NAMALWA (cell line): ENCODE measurements at regions not wholly inside any gene's neighbourhood (a gene's known extent, or its start where the extent isn't known, plus 50 kb on each side); places are given as distances from the start of the nearest gene placed in this dataset.
"Not testable (repeated sequence)": the region's sequence is repeated elsewhere in the genome, so short reads cannot be mapped to it uniquely, and the experiment has no call there.

Experiments
- DNase-seq: peaks from one replicate; pipeline ENCODE4 v3.0.0-alpha.2; 2015; ENCODE audit warnings: low spot score

DNA sequence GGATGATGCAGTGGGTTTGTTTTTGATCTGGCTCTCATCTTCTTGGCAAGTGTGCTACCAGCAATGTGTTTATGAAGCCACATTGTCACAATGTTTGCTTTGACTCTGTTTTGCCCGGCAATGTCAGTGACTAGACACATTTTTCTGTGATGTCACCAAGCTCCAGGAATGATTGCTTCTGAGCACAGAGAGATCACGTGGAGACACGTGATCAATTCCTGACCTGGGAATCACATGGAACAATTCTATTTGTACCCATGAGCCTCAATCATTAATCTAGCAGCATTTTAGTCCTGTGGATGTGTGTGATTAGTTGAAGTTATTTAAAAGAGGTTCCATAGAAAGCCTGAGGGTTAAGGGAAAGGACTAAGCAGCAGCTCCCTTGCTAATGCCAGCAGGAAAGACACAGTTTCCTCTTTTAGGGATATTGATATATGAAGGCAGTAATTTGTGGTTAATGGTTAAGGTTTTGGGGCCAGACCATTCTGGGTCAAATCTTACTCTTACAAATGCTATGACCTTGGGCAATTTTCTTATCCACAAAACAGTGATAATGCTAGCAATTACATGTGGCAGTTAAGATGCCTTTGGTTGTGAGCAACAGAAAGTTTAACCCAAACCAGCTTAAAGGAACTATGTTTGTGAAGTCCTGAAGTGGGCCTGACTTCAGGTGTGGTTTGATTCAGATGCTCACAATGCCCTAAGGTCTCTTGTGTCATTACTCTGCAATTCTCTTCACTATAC is 59.0 kb downstream of the FASLG start:
- no peak for DNase-seq

DNA sequence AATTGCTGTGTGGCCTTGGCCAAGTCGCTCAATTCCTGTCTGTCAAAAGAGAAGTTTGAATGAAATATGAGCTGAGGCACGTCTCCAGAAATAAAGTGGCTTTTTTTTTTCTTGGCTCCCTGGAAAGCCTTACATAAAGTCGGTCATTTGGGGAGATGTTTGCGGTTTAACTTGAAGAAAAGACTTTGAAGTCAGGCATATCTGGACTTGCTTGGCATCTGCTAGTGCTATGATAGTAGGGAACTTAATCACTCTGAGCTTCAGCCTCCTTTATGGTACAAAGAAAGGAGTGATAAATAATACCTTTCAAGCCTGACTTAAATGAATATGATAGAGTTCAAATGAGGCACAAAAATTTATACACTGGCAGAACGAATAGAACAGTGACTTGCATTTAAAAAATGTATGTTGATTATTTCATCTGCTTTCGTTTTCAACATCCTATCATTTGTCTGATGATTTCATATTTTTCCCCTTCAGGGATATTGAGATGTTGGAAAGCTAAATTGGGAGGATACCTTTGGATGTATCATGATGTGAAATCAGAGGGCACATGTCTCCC is 60.2 kb downstream of the FASLG start:
- no peak for DNase-seq

DNA sequence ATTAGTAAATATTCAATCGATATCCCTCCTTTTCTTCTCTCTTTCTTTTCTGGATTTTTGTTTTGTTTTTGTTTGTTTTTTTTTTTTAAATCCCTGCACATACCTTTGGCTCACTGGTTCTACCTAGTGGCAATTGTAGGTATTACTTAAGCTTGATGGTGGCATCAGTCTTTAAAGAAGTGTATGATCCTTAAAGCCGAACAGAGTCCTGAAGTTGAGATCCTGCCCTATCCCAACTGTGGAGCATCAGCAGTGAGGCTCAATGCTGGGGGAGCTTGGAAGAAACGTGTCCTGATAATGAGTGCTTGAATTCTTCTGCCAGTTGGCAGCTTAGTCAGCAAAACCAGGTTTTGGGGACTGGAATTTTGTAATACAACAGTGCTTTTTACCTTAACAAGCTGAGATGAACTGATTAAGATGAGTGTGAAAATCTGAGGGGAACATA is 60.8 kb downstream of the FASLG start:
- peak; percentile 78 for DNase-seq

DNA sequence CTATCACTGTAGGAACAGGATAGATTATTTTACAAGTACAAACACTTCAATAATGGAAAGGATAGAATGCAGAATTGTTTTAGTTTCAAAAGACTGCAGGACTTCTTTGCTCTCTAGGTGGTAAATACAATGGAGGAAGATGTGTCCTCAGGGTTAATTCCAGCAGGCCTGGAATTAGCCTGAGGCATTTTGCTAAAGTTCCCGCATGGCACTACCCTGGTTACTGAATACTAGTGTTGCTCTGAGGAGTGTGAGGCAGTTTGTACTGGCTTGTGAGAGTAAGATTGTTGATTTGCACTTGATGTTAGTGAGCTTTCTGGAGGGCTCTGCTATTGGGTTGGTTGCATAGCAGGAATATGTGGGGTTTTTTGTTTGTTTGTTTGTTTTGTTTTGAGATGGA is 61.4 kb downstream of the FASLG start:
- no peak for DNase-seq

DNA sequence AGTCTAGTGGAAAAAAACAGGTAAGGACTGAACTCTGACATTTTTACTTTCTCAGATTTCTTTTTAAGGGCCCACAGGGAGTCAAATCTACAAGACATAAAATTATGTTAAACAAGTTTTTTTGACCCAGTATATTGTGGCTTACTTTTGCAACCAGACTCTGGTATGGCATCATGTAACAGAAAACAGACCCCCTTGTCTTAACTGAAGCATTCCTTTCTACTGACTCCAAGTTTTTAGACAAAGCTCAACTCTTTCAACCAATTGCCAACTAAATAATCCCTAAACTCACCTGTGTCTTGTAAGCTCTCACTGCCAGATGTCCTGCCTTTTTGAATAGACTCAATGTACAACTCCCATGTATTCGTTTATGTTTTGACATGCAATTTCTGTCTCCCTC is 64.3 kb downstream of the FASLG start:
- no peak for DNase-seq

DNA sequence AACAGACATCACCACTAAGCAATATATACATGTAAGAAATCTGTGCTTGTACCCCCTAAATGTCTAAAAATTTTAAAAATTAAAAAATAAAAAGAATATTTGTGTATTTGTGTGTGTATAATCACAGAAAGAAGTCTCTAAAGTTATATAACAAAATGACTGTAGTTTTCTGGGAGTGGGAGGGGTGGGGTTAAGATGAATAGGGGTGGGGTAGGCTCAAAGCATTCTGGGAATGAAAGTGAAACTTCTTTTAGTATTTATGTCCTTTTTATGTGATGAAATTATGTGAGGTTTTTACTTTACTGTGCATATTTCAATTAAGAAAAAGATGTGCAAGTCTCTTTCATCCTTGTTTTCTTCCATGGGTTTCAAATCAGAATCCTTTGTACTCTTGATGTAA is 65.3 kb downstream of the FASLG start:
- peak; percentile 34 for DNase-seq

DNA sequence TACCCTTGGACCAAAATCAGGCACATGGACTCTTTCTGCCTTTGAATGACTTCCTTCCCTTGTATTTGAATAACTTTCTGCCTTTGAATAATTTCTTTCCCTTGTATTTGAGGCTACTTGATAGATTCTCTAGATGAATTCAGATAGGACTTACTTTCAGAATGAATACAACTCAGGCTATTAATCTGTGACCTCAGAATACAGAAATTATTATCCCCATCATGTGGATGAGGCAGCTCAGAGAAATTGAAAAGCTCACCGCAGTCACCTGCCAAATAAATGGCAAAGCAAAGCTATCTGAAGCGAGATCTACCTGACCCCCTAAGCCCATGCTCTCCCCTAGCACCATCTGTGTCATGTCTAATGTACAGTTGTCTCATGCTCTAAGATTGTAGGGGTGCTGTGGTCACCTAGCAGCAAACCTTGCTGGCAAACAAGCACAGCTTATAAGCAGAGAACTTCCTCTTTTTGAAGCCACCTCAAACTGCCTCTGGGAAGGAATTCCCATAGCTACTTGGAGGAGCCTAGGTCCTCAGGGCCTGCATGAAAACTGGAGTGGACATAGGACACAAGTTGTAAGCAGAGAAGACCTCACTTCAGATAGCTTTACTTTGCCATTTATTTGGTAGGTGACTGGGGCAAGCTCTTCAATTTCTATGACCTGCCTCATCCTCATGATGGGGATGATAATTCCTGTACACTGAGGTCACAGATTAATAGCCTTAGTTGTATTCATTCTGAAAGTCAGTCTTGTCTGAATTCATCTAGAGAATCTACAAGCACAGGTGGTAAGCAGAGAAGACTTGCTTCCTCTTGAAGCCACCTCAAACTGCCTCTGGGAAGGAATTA is 66.1 kb downstream of the FASLG start:
- peak; percentile 52 for DNase-seq

DNA sequence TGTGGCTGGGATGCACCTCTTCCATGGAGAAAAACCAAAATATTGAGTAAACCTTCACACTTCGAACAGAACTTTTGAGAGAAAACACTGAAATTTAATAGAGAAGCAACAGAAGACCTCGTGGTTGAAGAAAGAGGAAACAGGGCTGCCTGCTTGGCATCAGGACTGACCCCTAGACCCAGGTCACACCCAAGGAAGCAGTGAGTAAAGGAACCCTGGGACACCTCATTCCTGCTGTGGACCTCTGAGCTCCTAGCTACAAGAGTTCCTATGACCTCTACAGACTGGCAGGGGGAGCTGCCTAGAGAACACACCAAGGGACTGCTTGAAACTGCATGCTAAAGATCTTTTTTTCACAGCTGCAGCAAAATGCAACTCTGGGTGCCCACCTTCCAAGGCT is 67.8 kb downstream of the FASLG start:
- DNase-seq, result no peak

DNA sequence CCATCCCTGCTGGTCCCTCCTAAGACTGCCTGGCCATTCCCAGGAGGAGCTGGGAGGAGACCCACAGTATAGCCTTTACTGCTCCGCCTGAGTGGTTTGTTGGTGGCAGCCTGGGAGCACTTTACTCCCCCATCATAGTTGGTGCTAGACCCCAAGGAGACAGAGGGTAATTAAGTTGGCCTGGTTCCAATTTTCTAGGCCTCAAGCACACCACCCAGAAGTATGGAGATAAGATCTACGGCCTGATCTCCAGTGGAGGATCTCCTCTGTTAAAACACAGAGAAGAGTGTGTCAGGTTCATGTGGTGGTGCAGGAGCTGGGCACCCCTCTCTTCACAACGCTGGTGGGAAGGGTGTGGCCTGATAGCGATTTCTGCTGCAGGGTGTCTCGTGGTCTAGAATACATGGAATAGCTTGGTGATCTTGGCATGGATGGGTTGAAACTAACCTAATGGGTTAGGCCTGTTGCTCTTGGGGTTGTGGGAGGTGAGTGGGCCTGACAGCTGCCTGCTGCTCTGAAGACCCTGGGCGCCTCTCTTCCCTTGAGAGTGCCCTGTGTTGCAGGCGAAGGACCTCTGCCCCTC is 68.5 kb downstream of the FASLG start:
- DNase-seq, result no peak

DNA sequence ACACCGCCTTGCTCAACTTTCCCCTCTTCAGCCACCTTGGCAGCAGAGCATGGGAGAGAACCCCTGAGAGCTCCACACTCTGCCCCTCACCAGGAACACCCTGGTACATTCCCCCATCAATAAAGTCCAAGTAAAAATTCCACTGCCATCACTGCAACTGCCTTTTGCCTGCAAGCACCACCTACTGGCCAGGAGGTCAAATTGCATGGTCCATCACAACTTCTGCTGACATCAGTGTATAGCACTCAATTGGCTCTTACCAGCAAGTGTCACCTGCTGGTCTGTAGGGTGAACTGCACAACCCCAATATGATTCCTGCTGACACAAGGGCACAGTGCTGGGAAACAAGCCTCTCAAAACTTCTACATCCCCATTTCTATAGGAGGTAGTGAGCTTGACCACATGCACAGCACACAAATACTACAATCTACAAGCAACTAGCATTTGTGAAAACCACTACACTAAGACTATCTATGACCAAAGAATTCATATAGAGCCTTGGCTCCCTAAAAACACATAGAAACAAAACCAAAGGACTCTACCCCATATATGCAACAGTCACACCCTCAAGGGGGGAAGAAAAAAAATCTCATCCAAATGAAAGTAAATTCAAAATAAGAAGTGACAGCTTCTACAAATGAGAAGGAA is 69.2 kb downstream of the FASLG start:
- DNase-seq, result peak; percentile 93

DNA sequence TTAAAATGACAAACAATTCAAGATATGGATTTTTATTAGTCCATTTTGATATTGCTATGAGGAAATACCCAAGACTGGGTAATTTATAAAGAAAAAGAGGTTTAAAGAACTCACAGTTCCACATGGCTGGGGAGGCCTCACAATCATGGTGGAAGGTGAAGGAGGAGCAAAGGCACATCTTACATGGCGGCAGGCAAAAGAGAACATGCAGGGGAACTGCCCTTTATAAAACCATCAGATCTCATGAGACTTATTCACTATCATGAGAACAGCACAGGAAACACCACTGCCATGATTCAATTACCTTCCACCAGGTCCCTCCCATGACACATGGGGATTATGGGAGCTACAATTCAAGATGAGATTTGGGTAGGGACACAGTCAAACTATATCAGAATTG is 69.8 kb downstream of the FASLG start:
- DNase-seq, result not testable (repeated sequence)

DNA sequence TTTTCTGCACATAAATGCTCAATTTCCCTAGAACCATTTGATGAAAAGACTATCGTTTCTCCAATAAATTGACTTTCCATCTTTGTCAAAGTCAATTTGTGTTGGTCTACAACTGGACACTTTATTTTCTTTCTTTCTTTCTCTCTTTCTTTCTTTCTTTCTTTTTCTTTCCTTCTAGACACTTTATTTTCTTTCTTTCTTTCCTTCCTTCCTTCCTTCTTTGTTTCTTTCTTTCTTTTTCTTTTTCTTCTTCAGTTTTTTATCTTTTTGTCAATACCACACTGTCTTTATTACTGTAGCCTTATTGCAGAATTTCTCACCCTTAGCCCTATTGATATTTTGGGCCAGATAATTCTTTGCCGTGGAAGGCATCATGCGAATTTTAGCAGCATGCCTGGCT is 73.5 kb downstream of the FASLG start:
- DNase-seq, result no peak

DNA sequence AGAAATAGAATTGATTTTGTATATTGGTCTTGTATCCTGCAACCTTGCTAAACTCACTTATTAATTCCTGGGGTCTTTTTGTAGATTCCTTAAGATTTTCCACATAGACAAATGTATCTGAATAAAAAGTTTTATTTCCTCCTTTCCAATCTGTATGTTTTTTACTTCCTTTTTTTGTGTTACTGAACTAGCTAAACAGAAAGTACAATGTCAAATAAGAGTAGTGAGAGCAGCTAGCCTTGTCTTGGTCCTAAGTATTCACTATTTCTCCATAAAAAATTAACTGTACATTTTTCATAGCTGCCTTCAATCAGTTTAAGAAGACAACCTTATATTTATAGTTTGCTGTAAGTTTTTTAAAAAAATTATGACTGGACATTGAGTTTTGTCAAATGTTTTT is 74.9 kb downstream of the FASLG start:
- DNase-seq, result no peak

DNA sequence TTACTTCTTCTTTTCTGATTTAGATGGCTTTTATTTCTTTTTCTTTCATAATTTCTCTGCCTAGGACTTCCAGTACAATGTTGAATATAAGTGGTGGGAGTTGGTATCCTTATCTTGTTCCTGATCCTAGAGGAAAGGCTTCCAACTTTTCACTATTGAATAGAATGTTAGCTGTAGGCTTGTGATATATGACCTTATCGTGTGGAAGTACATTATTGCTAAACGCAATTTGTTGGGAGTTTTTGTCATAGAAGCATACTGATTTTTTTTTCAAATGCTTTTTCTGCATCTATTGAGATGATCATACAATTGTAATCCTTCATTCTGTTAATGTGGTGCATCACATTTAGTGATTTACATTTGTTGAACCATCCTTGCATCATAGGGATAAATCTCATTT is 79.5 kb downstream of the FASLG start:
- DNase-seq, result no peak

DNA sequence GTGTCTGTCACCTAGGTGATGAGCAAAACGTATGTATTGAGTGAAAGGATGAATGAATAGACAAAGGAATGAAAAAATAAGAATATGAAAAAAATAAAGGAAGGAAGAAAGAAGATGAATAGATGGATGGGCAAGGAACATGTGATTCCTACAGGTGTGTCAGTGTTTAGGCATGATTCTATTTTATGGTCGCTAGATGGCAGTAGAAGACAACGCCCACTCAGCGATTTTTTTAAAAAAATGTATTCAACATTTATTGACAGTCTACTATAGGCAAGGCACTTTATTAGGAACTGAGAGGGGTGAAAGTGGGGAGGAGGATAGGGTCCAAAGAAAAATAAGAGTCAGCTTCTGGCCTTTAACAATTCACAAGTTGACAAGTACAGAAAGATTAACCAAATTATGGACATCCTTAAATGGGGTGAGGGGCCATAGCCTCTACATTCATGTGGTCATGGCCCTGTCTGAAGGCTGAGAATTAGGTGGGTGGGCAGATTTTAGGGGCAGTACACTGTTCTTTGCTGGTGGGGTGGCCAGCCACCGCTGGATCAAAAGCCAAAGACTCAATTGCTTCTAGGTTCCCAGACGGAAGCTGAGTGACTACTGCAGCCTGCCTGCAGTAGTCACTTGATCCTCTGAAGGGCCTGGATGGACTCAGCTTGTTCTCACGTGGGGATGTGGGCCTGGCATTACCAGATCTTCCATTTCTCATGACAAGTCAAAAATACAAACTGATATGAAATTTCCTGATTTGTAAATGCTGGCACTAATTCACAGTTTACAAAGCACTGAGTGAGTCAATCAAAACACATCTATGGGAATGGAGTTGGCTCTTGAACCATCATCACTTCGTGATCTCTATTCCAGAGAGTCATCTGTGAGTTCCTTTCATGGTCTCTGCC is 83.9 kb downstream of the FASLG start:
- DNase-seq, result peak; percentile 76

DNA sequence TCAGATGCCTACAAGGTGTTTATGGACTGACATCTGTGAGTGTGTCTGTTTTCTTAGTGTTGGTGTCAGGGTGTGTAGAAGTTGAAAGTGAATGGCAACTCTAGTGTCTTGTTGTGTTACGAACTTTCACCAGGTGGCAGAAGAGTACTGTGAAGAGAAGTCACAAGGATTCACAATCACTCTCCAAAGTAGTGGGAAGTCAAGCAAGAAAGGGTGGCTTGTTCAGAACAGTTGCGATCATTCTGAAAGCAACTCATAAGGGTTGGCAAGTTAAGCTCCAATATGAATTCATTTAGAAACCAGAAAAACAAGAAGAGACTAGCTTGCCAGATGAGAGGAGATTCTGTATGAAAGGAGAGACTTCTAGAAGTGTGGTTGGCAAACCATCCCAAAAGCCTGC is 86.1 kb downstream of the FASLG start:
- peak; percentile 91 for DNase-seq

DNA sequence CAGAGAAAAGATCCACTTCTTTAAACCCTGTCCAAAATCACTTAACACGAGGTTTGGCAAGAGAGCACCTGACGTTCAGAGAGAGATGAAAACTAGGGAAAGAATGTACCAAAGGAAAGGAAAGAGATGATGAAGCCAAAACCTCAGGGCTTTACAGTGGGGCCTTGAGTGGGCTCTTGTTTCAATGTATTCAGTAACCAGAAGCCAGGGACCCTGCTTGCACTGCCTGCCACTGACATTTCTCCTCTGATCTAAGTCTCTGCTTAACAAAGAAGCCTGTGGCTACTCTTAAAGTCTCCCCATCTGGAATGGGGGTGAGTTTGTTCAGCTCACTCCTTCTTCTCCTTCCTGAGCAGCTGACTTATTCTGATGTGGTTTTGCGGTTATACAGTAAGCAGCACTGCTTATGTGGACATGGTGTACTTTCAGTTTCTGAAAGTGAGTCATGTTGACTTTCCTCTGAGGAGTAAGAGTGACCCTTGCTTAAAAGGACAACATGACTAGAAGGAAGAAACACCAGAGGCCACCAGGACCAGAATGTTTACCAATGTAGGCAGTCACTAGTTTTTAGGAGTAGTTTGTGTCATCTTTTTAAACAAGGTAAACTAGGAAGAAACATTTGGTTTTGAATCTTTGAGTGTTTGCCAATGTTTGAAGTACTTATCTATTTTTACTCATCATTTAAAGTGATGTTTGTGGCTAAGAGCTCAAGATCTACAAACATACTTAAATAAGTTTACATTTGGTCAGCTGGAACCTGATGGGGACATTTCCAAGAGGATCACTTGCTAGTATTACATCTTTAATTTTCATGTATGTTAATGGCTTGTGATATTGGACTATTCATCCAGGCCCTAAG is 87.4 kb downstream of the FASLG start:
- peak; percentile 89 for DNase-seq

DNA sequence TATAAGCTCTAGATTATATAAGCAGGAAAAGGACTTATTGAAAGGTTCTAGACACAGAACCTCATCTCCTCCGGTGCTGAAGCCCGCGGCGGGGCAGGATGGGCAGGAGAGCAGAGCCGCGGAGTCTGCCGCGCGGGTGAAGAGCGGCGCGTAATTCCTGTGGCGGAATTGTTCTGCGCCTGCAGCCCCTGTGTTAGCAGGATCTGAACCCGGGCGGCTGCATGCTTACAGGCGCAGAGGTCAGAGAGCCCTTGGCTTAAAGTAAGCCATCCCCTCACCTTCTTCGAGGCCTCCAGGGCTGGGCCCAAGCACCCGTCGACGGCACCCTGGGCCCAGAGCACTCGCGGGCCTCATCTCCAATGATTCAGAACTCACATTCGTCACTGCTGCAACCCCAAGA is 89.3 kb downstream of the FASLG start:
- no peak for DNase-seq

DNA sequence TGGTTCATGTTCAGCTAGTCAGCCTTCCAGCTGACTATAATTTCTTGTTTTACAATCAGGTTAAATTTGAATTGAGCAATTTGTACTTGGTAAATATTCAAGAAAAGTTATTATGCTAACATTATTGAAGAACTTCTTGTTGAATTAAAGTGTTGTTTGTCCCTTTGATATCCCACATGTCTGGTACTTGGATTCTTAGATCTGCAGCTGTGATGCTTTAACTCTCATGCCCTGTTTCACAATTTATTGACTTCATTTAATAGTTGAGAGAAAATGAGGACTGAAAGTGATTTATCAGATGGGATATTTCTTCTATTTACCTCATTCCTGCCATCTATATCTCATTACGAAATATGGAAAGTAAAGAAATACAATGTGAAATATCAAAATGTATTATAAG is 92.8 kb downstream of the FASLG start:
- no peak for DNase-seq

DNA sequence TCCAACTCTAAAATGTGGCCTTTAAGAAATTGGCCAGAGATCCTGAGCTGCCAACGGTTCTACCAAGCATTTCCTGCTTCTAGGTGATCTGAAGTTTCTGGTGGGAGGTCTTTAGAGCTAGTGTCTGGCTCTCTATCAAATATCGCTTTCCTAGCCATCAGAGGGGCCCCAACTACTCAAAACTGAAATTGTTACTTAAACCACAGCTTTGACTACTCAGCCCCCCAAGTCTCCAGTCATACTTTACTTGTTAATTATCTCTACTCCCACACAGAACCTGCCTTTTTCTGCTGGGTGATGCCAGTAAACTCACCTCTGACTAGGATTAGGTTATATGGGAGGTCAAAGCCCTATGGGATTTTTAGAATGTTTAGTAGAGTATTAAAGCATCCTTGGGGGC is 95.1 kb downstream of the FASLG start:
- no peak for DNase-seq
